ENCODE measurements at regions not wholly inside any gene's neighbourhood (a gene's known extent, or its start where the extent isn't known, plus 50 kb on each side); places are given as distances from the start of the nearest gene placed in this dataset.

GRCh38 chr7:68503400-68503799 lies 1094.9 kb upstream of the AUTS2 start:
- H3K4me3 ChIP-seq (ENCODE audit: low read length), result no peak overlapping the region
- peaks cover 13% of the 10 kb centered on the region; the same call in 1 of the 2 replicates for H3K9me3 ChIP-seq (ENCODE audit: control insufficient read depth, insufficient read depth, low read length)
- no peaks in the 10 kb centered on the region for H4K20me1 ChIP-seq (ENCODE audit: control insufficient read depth, insufficient read depth, low read depth, low read length)
- H3K27ac ChIP-seq (ENCODE audit: low read depth, low read length), result no peak overlapping the region
- TF ChIP-seq, protein P1, sequence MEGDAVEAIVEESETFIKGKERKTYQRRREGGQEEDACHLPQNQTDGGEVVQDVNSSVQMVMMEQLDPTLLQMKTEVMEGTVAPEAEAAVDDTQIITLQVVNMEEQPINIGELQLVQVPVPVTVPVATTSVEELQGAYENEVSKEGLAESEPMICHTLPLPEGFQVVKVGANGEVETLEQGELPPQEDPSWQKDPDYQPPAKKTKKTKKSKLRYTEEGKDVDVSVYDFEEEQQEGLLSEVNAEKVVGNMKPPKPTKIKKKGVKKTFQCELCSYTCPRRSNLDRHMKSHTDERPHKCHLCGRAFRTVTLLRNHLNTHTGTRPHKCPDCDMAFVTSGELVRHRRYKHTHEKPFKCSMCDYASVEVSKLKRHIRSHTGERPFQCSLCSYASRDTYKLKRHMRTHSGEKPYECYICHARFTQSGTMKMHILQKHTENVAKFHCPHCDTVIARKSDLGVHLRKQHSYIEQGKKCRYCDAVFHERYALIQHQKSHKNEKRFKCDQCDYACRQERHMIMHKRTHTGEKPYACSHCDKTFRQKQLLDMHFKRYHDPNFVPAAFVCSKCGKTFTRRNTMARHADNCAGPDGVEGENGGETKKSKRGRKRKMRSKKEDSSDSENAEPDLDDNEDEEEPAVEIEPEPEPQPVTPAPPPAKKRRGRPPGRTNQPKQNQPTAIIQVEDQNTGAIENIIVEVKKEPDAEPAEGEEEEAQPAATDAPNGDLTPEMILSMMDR (IDR thresholded peaks at IDR 0.05; ENCODE audit: low read depth, low read length, poor library complexity, severe bottlenecking), result no peak
- TF ChIP-seq EZH2phosphoT487 (IDR thresholded peaks at IDR 0.05; ENCODE audit: borderline replicate concordance, low read length), result no peak
- H3K79me2 ChIP-seq (ENCODE audit: control insufficient read depth, low read length), result no peaks in the 10 kb centered on the region
- no peaks in the 10 kb centered on the region for H3K36me3 ChIP-seq (ENCODE audit: control insufficient read depth, low read length)
- no peaks in the 10 kb centered on the region for H3K27me3 ChIP-seq (ENCODE audit: control insufficient read depth, low read length)
- H3K4me1 ChIP-seq (ENCODE audit: control insufficient read depth, low read length), result no peaks in the 10 kb centered on the region
- H3K4me2 ChIP-seq (ENCODE audit: low read length), result no peak overlapping the region
- H3F3A ChIP-seq (ENCODE audit: control insufficient read depth, insufficient read depth), result no peaks in the 10 kb centered on the region
- H3K9me2 ChIP-seq (replicated peaks; ENCODE audit: control insufficient read depth, low read length), result no peaks in the 10 kb centered on the region

DNA sequence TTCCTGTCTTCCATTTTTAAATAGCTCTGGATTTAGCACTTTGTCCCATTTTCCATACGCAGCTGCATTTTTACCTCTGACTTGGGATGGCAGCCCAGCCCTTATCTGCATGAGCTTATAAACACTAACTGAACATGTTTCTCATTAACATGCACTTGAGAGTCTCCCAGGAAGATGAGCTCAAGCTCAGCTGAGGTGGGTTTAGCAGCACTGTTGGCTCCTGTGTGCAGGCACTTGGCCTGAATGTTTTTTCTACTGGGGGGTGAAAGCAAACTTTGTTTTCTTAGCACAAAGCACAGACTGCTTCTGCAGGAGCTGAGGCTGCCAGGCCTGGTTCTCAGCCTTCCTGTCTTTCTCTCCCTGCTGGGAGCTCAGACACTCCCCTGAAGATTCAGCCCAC lies 1093.6 kb upstream of the AUTS2 start:
- Histone ChIP-seq H3K27me3 (ENCODE audit: control insufficient read depth, low read length) (no peaks in the 10 kb centered on the region), H3F3A (ENCODE audit: control insufficient read depth, insufficient read depth) (no peaks in the 10 kb centered on the region), H4K20me1 (ENCODE audit: control insufficient read depth, insufficient read depth, low read depth, low read length) (no peaks in the 10 kb centered on the region), H3K27ac (ENCODE audit: low read depth, low read length) (no peak overlapping the region), H3K9me2 (replicated peaks; ENCODE audit: control insufficient read depth, low read length) (no peaks in the 10 kb centered on the region), H3K79me2 (ENCODE audit: control insufficient read depth, low read length) (no peaks in the 10 kb centered on the region), H3K4me1 (ENCODE audit: control insufficient read depth, low read length) (no peaks in the 10 kb centered on the region), H3K4me3 (ENCODE audit: low read length) (no peak overlapping the region), H3K9me3 (ENCODE audit: control insufficient read depth, insufficient read depth, low read length) (peaks cover 16% of the 10 kb centered on the region; the same call in 1 of the 2 replicates), H3K4me2 (ENCODE audit: low read length) (no peak overlapping the region), H3K36me3 (ENCODE audit: control insufficient read depth, low read length) (no peaks in the 10 kb centered on the region)
- TF ChIP-seq EZH2phosphoT487 (IDR thresholded peaks at IDR 0.05; ENCODE audit: borderline replicate concordance, low read length), result no peak
- TF ChIP-seq, protein P1 (IDR thresholded peaks at IDR 0.05; ENCODE audit: low read depth, low read length, poor library complexity, severe bottlenecking), result no peak

DNA sequence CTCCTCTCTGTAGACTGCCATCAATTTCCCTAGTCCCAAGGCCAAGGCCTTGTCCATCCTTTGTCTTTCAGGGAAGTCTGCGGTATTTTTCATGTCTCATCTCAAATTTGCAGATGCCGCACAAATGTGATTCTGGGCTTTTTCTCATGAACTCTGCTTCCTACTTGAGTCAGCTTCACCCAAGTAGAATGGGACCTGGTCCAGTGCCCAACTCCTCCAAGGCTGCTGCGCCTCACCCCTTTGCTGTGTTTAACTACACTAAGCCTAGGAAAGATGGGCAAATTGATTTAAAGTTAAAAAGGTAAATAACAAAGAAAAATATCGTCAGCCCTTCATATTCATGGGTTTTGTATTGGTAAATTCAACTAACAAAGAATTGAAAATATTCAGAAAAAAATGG lies 1092.6 kb upstream of the AUTS2 start:
- Histone ChIP-seq H3K27ac (ENCODE audit: low read depth, low read length) (no peak overlapping the region), H3K36me3 (ENCODE audit: control insufficient read depth, low read length) (no peaks in the 10 kb centered on the region), H4K20me1 (ENCODE audit: control insufficient read depth, insufficient read depth, low read depth, low read length) (no peaks in the 10 kb centered on the region), H3K4me1 (ENCODE audit: control insufficient read depth, low read length) (no peaks in the 10 kb centered on the region), H3K79me2 (ENCODE audit: control insufficient read depth, low read length) (no peaks in the 10 kb centered on the region), H3K4me2 (ENCODE audit: low read length) (no peak overlapping the region), H3K9me2 (replicated peaks; ENCODE audit: control insufficient read depth, low read length) (no peaks in the 10 kb centered on the region), H3F3A (ENCODE audit: control insufficient read depth, insufficient read depth) (no peaks in the 10 kb centered on the region), H3K4me3 (ENCODE audit: low read length) (no peak overlapping the region), H3K27me3 (ENCODE audit: control insufficient read depth, low read length) (no peaks in the 10 kb centered on the region), H3K9me3 (ENCODE audit: control insufficient read depth, insufficient read depth, low read length) (peaks cover 16% of the 10 kb centered on the region; the same call in 1 of the 2 replicates)
- TF ChIP-seq, protein P1 (IDR thresholded peaks at IDR 0.05; ENCODE audit: low read depth, low read length, poor library complexity, severe bottlenecking), result no peak
- TF ChIP-seq EZH2phosphoT487 (IDR thresholded peaks at IDR 0.05; ENCODE audit: borderline replicate concordance, low read length), result no peak

Data from DOHH2 (cell line).